ENCODE measurements at regions not wholly inside any gene's neighbourhood (a gene's known extent, or its start where the extent isn't known, plus 50 kb on each side); places are given as distances from the start of the nearest gene placed in this dataset.

DNA sequence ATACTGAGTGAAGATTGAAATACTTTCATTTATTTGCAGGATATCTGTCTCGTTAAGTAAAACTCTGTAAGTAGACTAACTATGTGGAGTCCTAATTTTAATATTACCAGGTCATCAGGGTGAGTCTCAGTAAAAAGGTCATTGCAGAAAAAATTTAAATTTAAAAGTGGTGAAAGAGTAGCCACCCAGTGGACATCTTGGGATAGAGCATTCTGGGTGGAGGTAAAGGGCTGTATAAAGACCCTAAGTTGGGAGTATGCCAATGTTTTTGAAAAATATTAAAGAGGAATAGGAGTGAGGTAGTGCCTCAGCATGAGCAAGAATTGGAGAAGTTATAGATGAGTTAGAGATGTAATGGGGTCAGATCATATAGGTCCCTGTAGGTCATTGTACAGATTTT, 145.5 kb downstream of the HMHB1 start:
- 73 to 78% methylated on average over 1 of the region's 1 CpG for WGBS, 2 donors
- no peaks in the 10 kb centered on the region for H3K4me1 ChIP-seq
- DNase-seq = no peak
- no peaks in the 10 kb centered on the region for H3K27me3 ChIP-seq
- no peak overlapping the region for H3K27ac ChIP-seq
- no peak overlapping the region for H3K4me3 ChIP-seq
- H3K9me3 ChIP-seq = no peaks in the 10 kb centered on the region
- no peaks in the 10 kb centered on the region for H3K36me3 ChIP-seq (ENCODE audit: low read depth, missing control alignments)
- intact Hi-C loops (cut with DNase I; ENCODE audit: low total_unique reads) = no loop called here
- TF ChIP-seq, protein P1, sequence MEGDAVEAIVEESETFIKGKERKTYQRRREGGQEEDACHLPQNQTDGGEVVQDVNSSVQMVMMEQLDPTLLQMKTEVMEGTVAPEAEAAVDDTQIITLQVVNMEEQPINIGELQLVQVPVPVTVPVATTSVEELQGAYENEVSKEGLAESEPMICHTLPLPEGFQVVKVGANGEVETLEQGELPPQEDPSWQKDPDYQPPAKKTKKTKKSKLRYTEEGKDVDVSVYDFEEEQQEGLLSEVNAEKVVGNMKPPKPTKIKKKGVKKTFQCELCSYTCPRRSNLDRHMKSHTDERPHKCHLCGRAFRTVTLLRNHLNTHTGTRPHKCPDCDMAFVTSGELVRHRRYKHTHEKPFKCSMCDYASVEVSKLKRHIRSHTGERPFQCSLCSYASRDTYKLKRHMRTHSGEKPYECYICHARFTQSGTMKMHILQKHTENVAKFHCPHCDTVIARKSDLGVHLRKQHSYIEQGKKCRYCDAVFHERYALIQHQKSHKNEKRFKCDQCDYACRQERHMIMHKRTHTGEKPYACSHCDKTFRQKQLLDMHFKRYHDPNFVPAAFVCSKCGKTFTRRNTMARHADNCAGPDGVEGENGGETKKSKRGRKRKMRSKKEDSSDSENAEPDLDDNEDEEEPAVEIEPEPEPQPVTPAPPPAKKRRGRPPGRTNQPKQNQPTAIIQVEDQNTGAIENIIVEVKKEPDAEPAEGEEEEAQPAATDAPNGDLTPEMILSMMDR (IDR thresholded peaks at IDR 0.05) = peak in 1 of 3 experiments; percentile 16
- no peak for TF ChIP-seq POLR2A (IDR thresholded peaks at IDR 0.05)

DNA sequence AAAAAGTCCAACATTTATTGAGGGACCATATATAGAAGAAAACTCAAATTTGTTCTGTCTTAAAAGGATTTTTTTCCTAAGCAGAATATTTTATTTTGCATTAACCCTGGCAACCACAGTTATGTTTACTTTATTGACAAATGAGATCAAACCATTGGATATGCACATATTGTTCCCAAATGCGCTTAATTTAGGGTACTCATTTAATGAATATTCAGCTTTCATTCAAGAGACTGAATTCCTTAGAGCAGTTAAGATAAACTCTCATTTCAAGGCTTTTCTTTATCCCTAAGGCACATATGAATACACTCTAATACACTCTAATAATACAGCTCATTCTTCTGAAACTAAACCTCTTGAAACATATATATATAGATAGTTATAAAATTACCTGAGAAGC, 150.2 kb downstream of the HMHB1 start:
- TF ChIP-seq, protein P1 (IDR thresholded peaks at IDR 0.05) = no peak
- no peak for TF ChIP-seq POLR2A (IDR thresholded peaks at IDR 0.05)
- WGBS, 2 donors = 68 to 82% methylated on average over 1 of the region's 1 CpG
- intact Hi-C loops (cut with DNase I; ENCODE audit: low total_unique reads) = no loop called here
- no peaks in the 10 kb centered on the region for H3K9me3 ChIP-seq
- no peak overlapping the region for H3K27ac ChIP-seq
- no peak for DNase-seq
- no peaks in the 10 kb centered on the region for H3K36me3 ChIP-seq (ENCODE audit: low read depth, missing control alignments)
- H3K27me3 ChIP-seq = no peaks in the 10 kb centered on the region
- no peaks in the 10 kb centered on the region for H3K4me1 ChIP-seq
- H3K4me3 ChIP-seq = no peak overlapping the region

DNA sequence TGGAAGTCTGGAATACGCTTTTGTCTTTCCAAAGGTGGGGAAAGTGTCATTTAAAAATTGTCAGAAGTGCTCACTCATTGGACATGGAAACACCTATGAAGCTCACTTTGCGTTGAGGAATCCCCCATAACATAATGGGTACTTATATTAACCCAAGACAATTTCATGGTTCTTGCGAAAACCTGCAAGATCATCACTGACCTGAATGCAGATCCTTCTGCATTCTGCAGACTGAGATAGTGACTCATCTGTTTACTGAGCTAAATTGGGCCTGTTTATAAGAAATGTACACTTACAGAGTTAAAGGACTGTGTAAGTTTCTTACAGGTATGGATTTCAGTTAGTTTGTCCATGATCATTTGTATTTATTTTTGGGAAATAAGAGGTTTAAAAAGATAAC, 153.0 kb downstream of the HMHB1 start:
- H3K27me3 ChIP-seq = no peaks in the 10 kb centered on the region
- H3K27ac ChIP-seq = no peak overlapping the region
- no peaks in the 10 kb centered on the region for H3K9me3 ChIP-seq
- TF ChIP-seq, protein P1 (IDR thresholded peaks at IDR 0.05) = no peak
- H3K36me3 ChIP-seq (ENCODE audit: low read depth, missing control alignments) = no peaks in the 10 kb centered on the region
- H3K4me3 ChIP-seq = no peak overlapping the region
- DNase-seq = no peak
- intact Hi-C loops (cut with DNase I; ENCODE audit: low total_unique reads) = no loop called here
- 94 to 97% methylated on average over 3 of the region's 3 CpGs for WGBS, 2 donors
- H3K4me1 ChIP-seq = no peaks in the 10 kb centered on the region

DNA sequence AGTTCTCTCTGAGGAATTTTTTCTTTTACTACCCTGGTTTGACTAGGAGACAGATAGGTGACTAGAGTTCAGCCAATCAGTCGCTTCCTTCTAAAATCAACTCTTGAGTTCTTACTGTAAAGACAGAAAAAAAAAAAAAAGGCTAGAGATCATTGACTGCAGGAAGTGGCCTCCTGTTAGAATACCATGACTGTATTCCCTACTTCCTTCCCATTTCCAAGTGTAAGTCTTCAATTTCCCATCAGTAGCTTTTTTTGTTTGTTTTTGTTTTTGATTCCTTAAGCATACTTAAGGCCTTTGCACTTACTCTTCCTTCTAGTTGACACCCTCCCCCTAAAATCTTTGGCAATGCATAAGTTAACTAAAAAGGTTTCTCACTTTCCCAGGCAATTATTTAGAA, 154.3 kb downstream of the HMHB1 start:
- H3K36me3 ChIP-seq (ENCODE audit: low read depth, missing control alignments) = no peaks in the 10 kb centered on the region
- H3K4me1 ChIP-seq = no peaks in the 10 kb centered on the region
- no peaks in the 10 kb centered on the region for H3K27me3 ChIP-seq
- TF ChIP-seq POLR2A (IDR thresholded peaks at IDR 0.05) = no peak
- TF ChIP-seq, protein P1 (IDR thresholded peaks at IDR 0.05) = no peak
- DNase-seq = no peak
- 95 to 100% methylated on average over 1 of the region's 1 CpG for WGBS, 2 donors
- H3K27ac ChIP-seq = no peak overlapping the region
- intact Hi-C loops (cut with DNase I; ENCODE audit: low total_unique reads) = no loop called here
- no peaks in the 10 kb centered on the region for H3K9me3 ChIP-seq
- H3K4me3 ChIP-seq = no peak overlapping the region

- H3K4me3 ChIP-seq = no peak overlapping the region
- intact Hi-C loops (cut with DNase I; ENCODE audit: low total_unique reads) = no loop called here
- H3K36me3 ChIP-seq (ENCODE audit: low read depth, missing control alignments) = no peaks in the 10 kb centered on the region
- no peaks in the 10 kb centered on the region for H3K9me3 ChIP-seq
- DNase-seq = no peak
- WGBS, 2 donors = 87 to 97% methylated on average over 3 of the region's 3 CpGs
- H3K27me3 ChIP-seq = no peaks in the 10 kb centered on the region
- TF ChIP-seq, protein P1 (IDR thresholded peaks at IDR 0.05) = no peak
- no peak for TF ChIP-seq POLR2A (IDR thresholded peaks at IDR 0.05)
- H3K27ac ChIP-seq = no peak overlapping the region
- no peaks in the 10 kb centered on the region for H3K4me1 ChIP-seq
Observed at GRCh38 chr5:143968071-143968878, 156.3 kb downstream of the HMHB1 start.

Data from testis (tissue), 2 donors.